Stimulated activated CD8-positive, alpha-beta memory T cell treated with anti-CD3 and anti-CD28 coated beads, Interleukin-12 subunit alpha, Interleukin-12 subunit beta, amount 100 ng/mL, for 1 hour (primary cell): ENCODE measurements at regions not wholly inside any gene's neighbourhood (a gene's known extent, or its start where the extent isn't known, plus 50 kb on each side); places are given as distances from the start of the nearest gene placed in this dataset.

ENCODE experiments used
- DNase-seq: peaks from one replicate; pipeline ENCODE4 v3.0.0-alpha.2; 2020; ENCODE audit warnings: low read depth

DNA sequence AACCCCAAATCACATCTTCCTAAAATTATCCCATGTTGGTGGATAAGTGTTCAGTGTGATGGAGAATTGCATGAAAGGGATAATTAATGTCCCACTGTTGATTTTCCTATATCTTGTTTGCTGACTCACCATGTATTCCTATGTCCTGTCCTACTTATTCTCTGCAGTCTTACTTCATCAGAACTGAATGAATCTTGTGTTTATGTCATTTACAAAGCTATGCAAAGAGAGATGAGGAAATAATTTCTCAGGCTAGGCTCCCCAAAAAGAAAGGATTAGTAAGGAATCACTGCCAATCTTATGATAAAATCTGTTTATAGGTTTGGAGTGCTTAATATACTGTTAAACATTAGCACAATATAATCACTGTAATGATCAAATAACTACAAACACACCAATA lies 360.8 kb downstream of the CRPPA start:
- no peak for DNase-seq

- no peak for DNase-seq
Observed at GRCh38 chr7:16055263-16055976, 365.9 kb downstream of the CRPPA start.

DNA sequence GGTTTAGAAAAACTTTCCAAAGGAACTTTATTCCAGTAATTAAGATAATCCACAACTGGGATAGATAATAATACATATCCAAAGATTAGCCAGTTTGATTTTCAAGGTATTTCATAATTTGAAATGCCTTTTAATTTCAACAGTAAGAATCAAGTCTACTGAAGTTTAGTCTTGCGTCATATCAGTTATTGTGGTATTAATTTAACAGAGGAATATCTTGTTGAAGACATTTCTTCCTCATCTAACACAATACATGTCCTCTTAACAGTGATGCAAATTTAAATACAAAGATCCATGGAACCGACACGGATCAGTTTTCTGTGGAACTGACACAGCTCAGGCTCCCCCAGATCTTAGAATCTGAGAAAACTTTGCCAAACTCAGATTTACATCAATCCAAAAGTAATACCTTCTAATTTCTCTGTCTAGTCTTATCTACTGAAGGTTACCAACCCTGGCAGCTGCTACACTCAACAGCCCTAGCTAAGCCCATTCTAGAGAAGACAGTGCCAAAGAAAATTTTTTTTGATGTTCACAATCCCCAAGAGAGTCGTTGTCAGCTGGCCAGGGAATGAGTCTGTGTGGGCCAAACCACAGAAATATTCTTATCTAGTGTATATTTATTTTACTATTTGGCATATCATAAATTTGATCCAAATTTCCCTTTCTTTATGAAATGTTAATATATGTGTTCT lies 365.2 kb upstream of the MEOX2 start:
- no peak for DNase-seq

DNA sequence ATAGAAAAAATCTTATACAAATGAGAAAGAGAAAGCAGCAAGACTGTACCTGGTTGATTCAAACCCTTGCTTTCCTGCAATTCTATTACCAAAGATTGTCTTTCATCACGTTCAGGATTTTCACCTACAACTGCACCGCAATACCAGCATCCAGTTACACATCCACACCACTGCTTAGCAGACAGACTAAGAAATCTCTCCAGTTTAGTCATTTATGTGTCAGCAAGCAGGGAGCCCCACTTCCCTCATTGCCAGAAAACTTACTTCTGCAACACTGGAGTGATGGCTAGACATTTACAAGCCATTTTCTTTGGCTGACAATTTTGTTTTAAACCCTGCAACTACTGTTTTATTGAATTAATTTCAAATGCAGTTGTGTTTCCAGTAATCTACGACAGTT lies 359.6 kb upstream of the MEOX2 start:
- no peak for DNase-seq

DNA sequence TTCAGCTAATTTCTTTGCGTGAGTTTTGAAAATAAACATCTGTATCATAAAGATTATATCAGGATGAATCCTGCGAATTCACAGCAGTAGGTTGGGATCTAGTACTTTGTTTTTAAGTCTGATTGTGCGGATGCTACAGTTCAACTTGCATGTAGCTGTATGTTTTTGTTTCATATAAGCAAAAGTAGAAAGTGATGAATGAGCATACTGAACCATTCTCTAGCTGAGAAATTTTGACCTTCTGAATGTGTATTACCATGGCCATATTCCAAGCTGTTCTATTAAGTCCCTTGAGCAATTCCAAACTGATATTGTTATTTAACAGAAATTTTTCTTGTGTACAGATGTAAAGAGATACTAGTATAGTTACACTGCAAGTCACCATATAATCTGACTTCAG lies 358.8 kb upstream of the MEOX2 start:
- no peak for DNase-seq

GRCh38 chr7:16044645-16045044 lies 358.2 kb upstream of the MEOX2 start:
- no peak for DNase-seq

- no peak for DNase-seq
Observed at GRCh38 chr7:16040346-16040745, 353.9 kb upstream of the MEOX2 start.

DNA sequence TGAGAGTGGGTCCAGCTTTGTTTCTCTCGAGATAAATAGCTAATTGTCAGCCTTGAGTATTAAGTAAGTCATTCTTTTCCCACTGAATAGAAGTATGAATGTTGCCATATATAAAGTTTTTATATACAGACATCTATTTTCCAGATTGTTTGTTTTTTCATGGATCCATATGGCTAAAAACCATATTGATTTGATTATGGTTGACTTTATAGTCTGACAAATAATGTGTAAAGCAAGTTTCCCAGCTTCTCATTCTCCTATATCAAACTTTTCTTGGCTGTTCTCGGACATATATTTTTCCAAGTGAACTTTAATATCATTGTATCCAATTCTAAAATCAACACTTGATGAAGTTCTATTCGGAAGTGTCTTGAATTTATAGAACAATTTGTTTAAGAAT lies 352.4 kb upstream of the MEOX2 start:
- no peak for DNase-seq

GRCh38 chr7:16035392-16035791 lies 348.9 kb upstream of the MEOX2 start:
- no peak for DNase-seq

- no peak for DNase-seq
Observed at GRCh38 chr7:16034866-16035265, 348.4 kb upstream of the MEOX2 start.

GRCh38 chr7:16034353-16034752 lies 347.9 kb upstream of the MEOX2 start:
- DNase-seq: no peak

- no peak for DNase-seq
Observed at GRCh38 chr7:16033233-16033632, 346.8 kb upstream of the MEOX2 start.

GRCh38 chr7:16028636-16029035 lies 342.2 kb upstream of the MEOX2 start:
- no peak for DNase-seq

- DNase-seq: no peak
Observed at GRCh38 chr7:16028103-16028502, 341.6 kb upstream of the MEOX2 start.

- no peak for DNase-seq
Observed at GRCh38 chr7:16027396-16027795, 340.9 kb upstream of the MEOX2 start.

DNA sequence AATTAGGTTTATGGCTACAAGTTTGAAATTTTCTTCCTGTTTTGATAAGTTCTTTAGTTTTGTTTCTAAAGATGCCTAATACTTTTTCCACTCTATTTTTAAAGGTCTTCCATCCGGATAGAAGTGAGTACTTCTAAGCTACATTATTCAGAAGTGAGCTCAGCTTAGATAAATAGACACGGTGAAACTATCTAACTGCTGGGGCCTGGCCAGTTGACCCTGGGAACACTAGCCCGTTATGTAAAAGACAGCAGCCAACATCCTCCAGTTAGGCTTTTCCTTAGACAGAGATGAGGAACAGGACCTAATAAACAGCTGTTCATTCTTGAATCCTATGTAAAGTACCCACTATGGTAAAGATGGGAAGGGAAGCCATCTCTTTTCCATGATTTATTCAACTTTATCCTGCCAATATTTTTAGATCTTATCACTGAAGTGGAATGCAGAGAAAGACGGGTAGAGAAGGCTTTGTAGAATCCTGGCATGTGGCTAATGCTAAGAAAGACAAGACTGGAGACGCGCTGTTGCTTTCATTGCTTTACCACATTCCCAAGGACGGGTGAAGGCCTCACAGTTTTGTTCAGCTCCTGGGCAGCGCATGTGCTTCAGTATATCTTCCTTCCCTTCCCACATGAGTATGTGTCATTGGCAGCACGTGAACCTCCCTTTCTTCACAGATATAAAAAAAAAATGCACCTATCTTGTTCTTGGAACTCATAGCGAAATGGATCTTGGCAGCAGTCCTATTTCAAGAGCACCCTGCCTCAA lies 340.0 kb upstream of the MEOX2 start:
- no peak for DNase-seq

GRCh38 chr7:16025696-16026095 lies 339.2 kb upstream of the MEOX2 start:
- no peak for DNase-seq

DNA sequence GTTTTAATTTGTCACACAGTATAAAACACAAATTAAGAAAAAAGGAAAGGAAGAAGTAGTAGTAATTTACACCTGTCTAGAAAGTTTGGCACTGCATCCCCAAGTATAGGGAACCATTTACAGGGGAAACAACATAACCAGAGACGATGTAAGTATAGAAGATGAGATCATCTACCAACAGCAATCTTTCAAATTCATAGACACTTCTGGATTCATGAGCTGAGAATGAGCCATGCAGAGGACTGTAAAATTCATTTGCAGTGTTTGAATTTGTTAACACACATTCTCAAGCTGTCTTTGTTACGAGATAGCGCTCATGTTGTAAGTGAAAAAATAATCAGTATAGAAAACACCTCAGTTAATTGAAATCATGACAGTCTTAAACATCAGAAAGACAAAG lies 337.0 kb upstream of the MEOX2 start:
- no peak for DNase-seq

DNA sequence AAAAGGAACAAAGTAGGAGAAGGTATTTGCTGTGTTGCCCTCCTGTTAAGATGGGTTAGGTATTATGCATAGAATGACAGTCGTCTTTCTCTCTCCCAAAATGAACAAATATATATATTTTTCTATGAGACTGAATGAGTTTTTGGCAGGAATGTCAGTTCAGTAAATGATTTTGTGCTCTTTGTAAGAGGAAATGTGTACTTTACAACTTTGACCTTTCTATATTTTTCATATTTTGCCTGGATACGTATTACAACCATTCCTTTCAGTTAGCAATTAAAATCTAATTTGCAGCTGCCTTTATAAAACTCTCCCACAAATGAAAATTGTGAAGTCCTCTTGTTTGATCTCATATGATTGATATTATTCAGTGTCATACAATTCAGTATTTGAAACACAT lies 336.6 kb upstream of the MEOX2 start:
- DNase-seq: no peak

GRCh38 chr7:16021851-16022250 lies 335.4 kb upstream of the MEOX2 start:
- no peak for DNase-seq

- DNase-seq: no peak
Observed at GRCh38 chr7:16015981-16016380, 329.5 kb upstream of the MEOX2 start.

DNA sequence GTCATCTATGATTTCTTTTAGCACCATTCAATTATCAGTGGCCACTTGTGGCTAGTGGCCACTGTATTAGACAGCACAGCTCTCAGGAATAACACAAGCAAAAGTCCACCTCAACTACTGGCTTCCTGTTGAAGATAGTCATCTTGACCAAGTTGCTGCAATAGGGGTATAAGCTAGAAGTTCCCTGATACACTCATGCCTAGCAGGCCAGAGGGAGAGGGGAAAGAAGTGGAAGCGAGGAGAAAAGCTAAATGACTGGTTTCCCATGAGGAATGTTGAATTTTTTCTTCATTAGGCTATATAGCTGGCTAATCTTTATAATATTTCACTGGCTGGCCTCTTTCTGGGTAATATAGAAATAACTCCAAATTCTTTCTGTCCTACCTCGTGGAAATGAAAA lies 327.5 kb upstream of the MEOX2 start:
- DNase-seq: no peak

GRCh38 chr7:16007911-16008310 lies 321.4 kb upstream of the MEOX2 start:
- DNase-seq: no peak
